IPS-18a (cell line): ENCODE measurements at regions not wholly inside any gene's neighbourhood (a gene's known extent, or its start where the extent isn't known, plus 50 kb on each side); places are given as distances from the start of the nearest gene placed in this dataset.

Experiments used
- H3K27ac ChIP-seq: one replicate; pipeline ENCODE4 v1.5.1; 2013; ENCODE audit warnings: low read length
- H3K27me3 ChIP-seq: one replicate; pipeline ENCODE4 v1.6.1; 2013; ENCODE audit warnings: mild to moderate bottlenecking, low read length; ENCODE audit not compliant: control insufficient read depth, insufficient read depth
- H3K36me3 ChIP-seq: one replicate; pipeline ENCODE4 v1.6.1; 2013; ENCODE audit warnings: low read depth, low read length; ENCODE audit not compliant: control insufficient read depth
- H3K4me1 ChIP-seq: one replicate; pipeline ENCODE4 v1.6.1; 2013; ENCODE audit warnings: low read depth, low read length; ENCODE audit not compliant: control insufficient read depth
- H3K4me3 ChIP-seq: one replicate; pipeline ENCODE4 v1.5.1; 2013; ENCODE audit warnings: low read length
- H3K9ac ChIP-seq: one replicate; pipeline ENCODE4 v1.6.1; 2013; ENCODE audit warnings: mild to moderate bottlenecking, low read length, moderate library complexity
- H3K9me3 ChIP-seq: one replicate; pipeline ENCODE4 v1.6.1; 2013; ENCODE audit warnings: low read depth, low read length; ENCODE audit not compliant: control insufficient read depth

GRCh38 chr1:175801979-175802378 is 58.6 kb upstream of the TNR start:
- H3K4me1 ChIP-seq: peaks cover 12% of the 10 kb centered on the region
- no peak overlapping the region for H3K4me3 ChIP-seq
- no peak overlapping the region for H3K9ac ChIP-seq
- H3K27me3 ChIP-seq: no peaks in the 10 kb centered on the region
- H3K27ac ChIP-seq: no peak overlapping the region
- H3K9me3 ChIP-seq: no peaks in the 10 kb centered on the region
- no peaks in the 10 kb centered on the region for H3K36me3 ChIP-seq

- Histone ChIP-seq H3K9ac (no peak overlapping the region), H3K4me1 (peaks cover 13% of the 10 kb centered on the region), H3K4me3 (no peak overlapping the region), H3K27me3 (no peaks in the 10 kb centered on the region), H3K27ac (no peak overlapping the region), H3K9me3 (no peaks in the 10 kb centered on the region), H3K36me3 (no peaks in the 10 kb centered on the region)
Measured at GRCh38 chr1:175797576-175797975, 54.2 kb upstream of the TNR start.

- Histone ChIP-seq H3K27me3 (no peaks in the 10 kb centered on the region), H3K9me3 (no peaks in the 10 kb centered on the region), H3K36me3 (no peaks in the 10 kb centered on the region), H3K4me3 (no peak overlapping the region), H3K27ac (no peak overlapping the region), H3K9ac (no peak overlapping the region), H3K4me1 (peaks cover 13% of the 10 kb centered on the region)
Measured at GRCh38 chr1:175794586-175794985, 51.2 kb upstream of the TNR start.

- Histone ChIP-seq H3K9me3 (no peaks in the 10 kb centered on the region), H3K36me3 (no peaks in the 10 kb centered on the region), H3K9ac (no peak overlapping the region), H3K27me3 (no peaks in the 10 kb centered on the region), H3K4me3 (no peak overlapping the region), H3K27ac (no peak overlapping the region), H3K4me1 (peaks cover 13% of the 10 kb centered on the region)
Measured at GRCh38 chr1:175793617-175794016, 50.2 kb upstream of the TNR start.
